Fibroblast of gingiva (primary cell): ENCODE measurements at regions not wholly inside any gene's neighbourhood (a gene's known extent, or its start where the extent isn't known, plus 50 kb on each side); places are given as distances from the start of the nearest gene placed in this dataset.
"Not testable (repeated sequence)": the region's sequence is repeated elsewhere in the genome, so short reads cannot be mapped to it uniquely, and the experiment has no call there.

Experiments
- DNase-seq: peaks from one replicate; pipeline ENCODE4 v3.0.0-alpha.2; 2011; ENCODE audit warnings: low read depth

DNA sequence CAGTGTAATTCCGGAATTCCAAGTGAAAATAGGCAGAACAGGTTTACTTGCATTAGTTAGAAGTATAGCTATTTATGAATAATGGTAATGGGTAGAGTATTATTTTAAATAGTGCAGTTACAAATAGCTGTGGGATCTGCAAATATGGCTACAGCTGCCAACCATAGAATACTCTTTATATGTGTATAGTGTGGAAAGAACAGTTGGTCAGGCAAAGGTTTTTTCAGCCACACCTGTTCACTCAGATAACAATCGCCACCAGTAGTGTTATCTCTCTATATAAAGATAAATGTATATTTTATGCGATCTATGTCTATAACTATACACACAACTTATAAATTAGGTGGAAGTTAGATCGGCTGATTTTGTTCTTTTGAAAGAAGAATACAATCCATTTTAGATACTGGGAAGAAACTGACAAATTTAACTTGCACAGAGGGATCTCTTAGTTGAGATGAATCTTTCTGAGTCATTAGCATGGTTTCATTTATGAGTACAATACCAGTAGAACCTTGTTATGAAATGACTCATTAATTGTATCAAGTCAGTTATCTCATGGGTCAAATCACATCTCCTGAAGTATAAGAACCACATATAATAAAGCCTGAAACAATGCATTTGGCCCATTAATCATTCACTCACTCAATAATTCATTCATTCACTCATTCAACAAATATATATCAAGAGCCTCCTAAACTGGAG, 100.9 kb upstream of the NR3C2 start:
- DNase-seq, result no peak

DNA sequence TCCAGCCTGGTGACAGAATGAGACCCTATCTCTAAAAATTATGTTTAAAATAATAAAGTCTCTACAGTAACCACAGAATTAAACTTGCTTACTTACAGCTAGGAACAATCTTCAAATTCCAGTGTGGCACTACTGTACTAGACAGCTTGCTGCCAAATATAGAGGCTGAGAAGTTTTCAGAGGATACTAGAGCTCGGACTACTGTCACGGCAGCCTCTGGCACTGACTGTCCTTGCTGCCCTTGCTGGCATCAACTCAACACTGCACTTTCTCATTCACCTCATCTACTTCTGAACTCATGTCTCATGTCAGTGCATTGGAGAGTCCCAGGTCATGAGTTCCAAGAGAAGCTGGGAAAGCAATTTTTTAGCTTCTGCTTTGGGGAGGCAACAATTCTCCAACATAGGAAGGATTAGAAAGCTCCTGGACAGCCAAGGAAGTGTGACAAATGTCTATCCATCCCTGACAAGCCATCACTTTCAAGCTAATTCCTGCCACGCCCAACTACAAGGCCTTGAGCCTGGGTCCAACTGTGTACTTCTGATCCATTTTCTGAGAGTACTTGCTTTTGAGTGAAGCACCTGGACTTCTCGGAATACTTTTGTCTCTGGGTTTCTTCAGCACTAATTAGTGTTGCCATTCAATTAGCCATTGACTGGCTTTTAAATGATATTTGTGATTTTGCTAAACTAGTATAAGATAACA, 98.6 kb upstream of the NR3C2 start:
- no peak for DNase-seq

DNA sequence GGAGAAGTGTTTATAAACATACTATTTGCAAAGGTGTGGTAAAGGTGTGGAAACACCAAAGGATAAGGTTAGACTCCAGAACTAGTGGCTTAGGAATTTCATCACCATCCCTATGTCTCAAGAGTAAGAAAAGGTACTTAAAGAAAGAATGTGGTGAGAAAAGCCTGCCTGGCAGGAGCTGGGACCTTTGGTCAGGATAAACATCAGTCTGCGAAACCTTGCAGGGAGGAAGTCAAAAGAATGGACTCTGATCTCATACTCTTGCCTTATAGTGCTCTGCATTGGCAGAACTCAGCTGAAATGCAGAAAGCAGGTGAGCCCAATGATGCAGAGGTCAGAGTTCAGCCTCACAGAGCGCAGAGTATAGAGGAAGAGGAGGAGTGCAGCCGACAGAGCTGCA, 97.2 kb upstream of the NR3C2 start:
- no peak for DNase-seq

DNA sequence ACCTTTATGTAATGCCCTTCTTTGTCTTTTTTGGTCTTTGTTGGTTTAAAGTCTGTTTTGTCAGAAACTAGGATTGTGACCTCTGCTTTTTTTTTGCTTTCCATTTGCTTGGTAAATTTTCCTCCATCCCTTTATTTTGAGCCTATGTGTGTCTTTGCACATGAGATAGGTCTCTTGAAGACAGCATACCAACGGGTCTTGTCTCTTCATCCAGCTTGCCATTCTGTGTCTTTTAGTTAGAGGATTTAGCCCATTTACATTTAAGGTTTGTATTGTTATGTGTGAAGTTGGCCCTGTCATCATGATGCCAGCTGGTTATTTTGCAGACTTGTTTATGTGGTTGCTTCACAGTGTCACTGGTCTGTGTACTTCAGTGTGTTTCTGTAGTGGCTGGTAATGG, 91.6 kb upstream of the NR3C2 start:
- DNase-seq, result not testable (repeated sequence)

DNA sequence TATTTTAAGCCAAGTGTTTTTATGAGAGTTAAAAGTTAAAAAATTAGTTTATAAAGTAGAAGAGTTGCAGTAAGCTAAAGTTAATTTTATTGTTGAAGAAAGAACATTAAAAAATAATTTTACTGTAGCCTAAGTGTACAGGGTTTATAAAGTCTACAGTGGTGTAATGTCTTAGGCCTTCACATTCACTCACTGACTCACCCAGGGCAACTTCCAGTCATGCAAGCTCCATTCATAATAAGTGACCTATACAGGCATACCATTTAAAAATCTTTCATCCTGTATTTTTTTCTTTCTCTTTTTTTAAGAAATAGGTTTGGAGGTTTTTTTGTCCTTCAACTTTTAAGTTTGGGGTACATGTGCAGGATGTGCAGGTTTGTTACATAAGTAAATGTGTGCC, 87.9 kb upstream of the NR3C2 start:
- DNase-seq, result no peak

DNA sequence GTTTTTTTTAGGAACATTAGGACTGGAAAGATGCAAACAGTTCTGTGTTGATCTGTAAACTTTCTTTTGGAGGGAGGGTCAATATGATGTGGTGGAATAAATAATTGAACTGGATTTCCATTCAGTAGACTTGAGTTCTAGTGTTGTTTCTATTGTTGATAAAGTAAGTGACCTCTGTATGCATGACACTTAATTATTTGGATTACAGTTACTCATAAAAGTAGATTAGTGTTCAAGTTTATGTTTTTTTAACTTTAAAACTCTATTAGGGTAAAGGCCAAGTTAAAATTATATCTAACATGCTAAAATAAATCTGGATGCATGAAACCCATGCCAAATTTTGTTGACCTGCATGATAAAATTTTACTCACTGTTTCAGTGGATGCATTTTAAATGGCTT, 85.4 kb upstream of the NR3C2 start:
- DNase-seq, result no peak

DNA sequence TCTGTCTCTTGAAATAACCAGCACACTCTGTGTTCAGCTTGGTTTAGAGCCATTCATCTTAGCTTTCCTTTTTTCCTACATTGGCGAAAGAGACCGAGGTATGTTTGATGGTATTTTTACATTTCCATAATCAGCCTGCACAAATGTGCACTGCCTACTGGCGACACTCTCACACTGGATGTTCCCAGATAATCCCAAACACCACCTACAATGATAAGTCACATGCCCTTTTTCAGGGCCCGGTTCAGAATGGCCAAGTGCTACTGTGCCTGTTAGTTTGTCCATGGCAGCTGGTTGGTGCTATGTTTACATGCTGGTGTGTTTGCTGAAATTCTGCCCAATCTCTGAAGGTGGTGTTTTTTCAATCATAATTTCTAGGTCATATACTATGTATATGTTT, 80.8 kb upstream of the NR3C2 start:
- no peak for DNase-seq

DNA sequence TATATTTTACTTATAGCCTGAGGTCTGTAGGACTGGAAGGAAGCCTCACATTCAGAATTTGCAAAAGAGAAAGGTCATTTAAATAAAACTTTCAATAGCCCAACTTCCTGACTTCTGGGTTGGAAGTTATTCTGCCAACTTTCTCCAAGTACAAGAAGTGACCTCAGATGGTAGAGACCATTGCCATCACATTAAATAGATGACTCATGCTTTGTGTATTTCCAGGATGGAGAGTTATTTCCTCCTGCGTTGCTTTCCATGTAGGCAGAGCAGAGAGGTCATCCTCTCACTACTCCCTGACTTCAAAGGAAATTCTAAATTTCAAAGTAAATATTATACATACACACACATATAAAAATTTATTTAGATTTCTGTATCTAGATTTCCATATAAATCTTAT, 73.0 kb upstream of the NR3C2 start:
- DNase-seq, result peak; percentile 41

DNA sequence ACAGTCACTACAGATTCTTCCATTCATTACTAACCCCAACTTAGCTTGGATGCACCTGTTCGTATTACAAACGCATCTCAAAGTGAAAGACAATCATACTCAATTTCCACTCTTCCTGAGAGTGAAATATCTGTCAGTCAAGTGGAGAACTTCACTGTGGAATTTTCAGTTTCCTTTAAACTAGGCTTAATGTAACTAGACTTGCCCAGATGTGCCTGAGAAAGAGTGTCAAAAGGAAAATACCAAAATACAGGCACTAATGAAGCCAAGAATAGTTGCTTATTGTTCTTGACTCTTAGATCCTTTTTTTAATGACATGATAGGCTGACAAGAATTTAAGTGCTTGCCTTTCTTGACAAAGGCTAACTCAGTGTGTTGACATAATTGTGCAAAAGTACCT, 72.4 kb upstream of the NR3C2 start:
- DNase-seq, result no peak

DNA sequence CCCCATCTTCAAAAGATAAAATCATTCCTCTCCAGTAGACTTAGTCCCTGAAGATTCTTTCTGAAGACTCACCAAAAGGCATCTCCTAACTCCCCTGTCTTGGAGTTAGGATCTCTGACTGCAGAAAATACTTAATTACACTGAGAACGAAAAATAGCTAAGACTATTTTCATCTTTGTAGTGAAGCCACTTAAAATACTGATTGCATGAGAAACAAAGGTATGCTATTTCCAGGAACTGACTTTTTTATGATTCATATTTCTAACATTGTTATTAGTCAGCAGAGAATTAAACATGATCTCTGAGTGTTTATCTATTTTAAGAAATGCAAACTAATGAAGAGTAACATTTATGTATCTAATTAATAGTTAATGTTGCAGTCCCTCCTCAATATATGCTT, 71.8 kb upstream of the NR3C2 start:
- DNase-seq, result no peak

DNA sequence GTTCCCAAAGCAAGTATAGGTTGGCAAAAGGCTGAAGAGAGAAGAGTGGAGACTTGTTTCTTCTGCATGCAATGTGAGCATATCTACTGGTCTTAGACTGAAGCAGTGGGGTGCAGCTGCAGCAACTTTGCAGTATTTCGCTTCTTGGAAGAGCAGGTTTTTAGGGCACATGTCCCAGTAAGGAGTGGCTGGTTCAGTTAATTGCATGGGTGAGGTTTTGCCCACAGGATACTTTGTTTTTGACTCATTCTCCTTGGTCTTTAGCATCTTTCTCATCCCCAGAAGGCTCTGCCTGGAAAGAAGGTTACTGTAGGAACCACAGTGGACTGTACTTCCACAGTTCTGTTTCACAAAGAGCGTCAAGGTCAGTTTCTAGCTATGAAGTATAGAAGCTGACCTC, 68.0 kb upstream of the NR3C2 start:
- no peak for DNase-seq

DNA sequence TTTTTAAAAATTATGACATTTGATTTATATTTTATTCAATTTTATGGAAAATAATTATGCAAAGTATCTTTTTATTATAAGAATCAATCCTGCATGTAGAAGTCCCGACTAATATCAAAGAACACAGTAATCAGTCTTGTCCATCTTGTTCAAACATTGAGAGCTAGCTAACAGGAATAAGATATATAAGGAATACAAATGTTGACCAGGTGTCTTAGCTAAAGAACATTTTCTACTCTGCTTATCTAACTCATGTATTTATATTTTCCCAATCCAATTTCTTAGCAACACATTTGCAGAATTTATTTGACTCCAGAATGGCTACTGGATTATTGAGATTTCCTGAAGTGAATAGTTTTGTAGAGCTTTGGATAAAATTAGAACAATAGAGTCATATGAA, 61.5 kb upstream of the NR3C2 start:
- no peak for DNase-seq

DNA sequence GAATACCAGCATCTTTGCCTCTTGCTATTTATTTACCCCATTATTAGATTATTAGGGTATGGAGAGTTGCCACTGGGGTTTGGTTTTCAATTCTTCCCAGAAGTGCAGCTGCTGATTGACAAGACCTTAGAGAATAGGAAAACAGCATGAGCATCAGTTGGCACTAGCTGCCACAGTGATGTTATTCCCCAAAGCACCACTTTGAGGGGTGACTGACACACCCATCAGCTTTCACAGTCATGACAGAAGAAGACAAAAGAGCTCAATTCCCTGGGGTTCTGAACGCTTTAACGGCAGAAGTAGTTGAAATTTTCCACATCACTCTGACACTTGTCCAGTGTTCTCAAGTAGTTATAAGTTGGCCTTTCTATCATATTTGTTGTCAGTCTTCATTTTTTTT, 55.0 kb upstream of the NR3C2 start:
- DNase-seq, result no peak

DNA sequence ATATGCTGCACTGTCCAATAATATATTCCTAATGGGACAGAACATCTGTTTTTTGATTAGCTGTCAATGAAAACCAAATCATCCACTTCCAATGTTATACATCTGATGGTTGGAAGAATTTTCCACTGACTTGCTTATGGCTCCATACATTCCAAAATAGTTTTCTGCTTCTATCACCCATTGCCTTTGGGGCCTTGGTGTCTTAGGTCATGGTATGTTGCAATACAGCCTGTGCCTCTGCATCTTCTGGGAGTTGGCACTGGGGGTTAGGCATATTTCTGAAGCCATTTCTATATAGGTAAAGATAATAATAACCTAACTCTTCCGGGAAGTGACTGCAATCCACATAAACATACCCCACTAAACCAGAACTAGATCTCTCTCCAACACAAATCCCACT, 53.2 kb upstream of the NR3C2 start:
- DNase-seq, result no peak
